SH-SY5Y (cell line): ENCODE measurements at regions not wholly inside any gene's neighbourhood (a gene's known extent, or its start where the extent isn't known, plus 50 kb on each side); places are given as distances from the start of the nearest gene placed in this dataset.

Experiments used
- GATA2 ChIP-seq: IDR thresholded peaks from 2 replicates; pipeline ENCODE4 v1.6.1; 2011; ENCODE audit warnings: mild to moderate bottlenecking, low read depth, low read length
- GATA3 ChIP-seq: IDR thresholded peaks from 2 replicates; pipeline ENCODE4 v1.6.1; 2011; ENCODE audit warnings: low read depth, mild to moderate bottlenecking, low read length, moderate library complexity

- TF ChIP-seq GATA2 (no peak), GATA3 (no peak)
Measured at GRCh38 chr2:145161656-145162055, 641.7 kb upstream of the ZEB2 start.
